Activated gamma-delta T cell (primary cell): ENCODE measurements at regions not wholly inside any gene's neighbourhood (a gene's known extent, or its start where the extent isn't known, plus 50 kb on each side); places are given as distances from the start of the nearest gene placed in this dataset.

ENCODE experiments used
- DNase-seq: peaks from one replicate; lab custom pipeline; 2025; lab: John Stamatoyannopoulos, UW

DNA sequence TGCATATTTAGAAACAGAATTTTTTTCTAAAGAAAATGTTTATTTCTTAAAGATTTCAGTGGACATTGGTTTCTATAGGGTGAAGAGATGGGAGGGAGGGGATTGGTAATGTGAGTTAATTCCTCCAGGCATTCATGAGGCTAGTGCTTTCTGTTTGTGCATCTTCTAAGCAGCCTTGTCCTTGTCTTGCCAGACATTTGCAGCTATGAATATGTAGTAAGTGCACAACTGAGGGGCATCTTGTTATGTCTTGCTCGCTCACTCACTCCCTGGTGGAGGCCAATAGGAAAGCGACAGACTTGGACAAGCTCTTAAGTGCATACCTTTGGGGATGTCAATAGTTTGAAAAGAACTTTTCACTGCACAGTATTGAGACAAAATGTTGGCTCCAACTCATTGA is 92.5 kb upstream of the ATP10A start:
- DNase-seq, result no peak

- no peak for DNase-seq
Observed at GRCh38 chr15:25954398-25954797, 91.3 kb upstream of the ATP10A start.

DNA sequence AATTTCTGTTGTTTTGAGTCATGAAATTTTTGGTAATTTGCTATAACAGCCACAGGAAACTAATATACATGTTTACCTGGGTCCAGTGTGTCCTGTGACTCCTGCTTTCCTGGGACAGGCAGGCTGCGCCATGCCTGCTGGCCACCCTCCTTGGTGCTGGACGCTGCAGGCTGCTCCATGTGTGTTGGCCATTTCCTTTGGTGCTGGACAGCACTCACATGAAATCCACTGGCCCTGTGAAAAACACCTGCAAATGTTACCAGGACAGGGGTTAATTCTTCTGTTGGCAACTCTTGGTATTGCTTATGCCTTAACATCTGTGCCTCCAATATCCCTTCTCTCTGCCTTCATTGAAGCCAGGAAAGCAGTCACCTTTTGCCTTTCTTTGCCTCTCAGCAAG is 86.9 kb upstream of the ATP10A start:
- DNase-seq, result no peak

DNA sequence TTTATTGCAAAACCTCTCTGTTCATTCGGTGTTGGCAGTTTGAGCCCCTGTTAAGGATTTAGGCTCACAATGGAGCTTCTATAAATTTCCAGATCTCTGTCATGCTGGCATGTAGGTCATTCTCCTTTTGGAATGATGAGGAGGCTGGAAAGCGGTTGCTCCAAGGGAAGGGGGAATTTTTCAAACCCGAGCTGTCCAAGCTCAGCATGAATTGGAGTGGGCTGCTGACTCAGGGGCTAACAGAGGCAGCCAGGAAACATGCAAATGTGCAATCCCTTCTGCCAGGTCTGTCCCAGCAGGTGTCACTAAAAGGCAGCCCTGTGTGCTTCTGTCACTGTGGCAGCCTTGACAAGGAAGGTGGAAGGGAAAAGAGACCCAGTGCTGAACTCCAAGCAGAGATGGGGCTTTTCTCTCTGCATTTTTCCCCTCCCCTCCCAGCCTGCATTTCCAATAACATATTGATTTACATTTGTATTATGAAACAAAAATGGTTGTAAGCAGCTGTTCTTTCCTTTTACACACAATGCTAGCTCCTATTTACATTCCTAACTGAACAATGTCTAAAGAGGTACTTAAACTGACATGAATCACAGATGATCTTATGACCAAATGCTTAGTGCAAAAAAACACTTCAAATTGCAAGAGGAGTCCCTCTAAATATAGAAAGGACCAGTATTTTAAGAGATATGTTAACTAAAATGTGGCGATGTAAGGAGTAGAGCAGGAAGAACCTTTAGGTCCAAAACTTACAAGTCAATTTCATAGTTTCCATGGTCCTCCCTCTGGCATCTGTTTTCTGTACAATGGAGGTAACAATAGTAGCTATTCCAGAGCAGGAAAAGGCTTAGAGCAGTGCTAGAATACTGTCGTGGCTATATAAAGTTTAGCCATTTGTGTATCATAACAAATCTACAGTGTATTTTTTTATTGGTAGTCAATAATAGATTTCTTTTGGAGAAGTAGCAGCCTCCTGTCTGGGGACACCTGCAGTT is 84.5 kb upstream of the ATP10A start:
- no peak for DNase-seq

GRCh38 chr15:25946241-25946805 is 83.2 kb upstream of the ATP10A start:
- no peak for DNase-seq

DNA sequence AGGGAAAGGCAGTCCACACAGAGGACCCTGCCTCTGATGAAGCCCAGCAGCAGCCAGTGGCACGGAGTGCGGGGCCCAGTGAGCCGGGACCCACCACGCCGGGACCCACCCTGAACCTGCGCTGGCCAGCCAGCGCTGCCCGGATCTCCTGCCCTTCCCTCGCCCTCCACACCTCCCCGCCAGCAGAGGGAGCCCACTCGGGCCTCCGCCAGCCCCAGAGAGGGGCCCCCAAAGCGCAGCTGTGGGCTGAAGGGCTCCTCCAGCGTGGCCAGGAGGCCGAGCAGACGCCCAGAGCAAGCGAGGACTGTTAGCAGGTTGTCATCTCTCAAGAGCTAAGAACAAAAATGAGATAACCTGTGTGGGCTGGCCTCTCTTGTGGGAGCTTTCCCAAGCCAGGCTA is 81.3 kb upstream of the ATP10A start:
- DNase-seq, result no peak

DNA sequence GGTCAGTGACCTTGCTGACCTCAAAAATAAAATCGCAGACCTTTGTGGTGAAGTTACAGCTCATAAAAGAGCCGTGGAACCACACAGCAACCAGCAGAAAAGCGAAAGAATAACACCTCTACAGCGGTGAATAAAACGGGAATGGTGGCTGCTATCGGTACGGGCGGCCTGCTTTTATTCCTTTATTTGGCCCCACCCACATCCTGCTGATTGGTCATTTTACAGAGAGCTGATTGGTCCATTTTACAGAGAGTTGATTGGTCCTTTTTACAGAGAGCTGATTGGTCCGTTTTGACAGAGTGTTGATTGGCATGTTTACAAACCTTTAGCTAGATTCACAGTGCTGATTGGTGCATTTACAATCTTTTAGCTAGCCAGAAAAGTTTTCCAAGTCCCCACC is 80.7 kb upstream of the ATP10A start:
- no peak for DNase-seq

GRCh38 chr15:25939122-25939521 is 76.0 kb upstream of the ATP10A start:
- no peak for DNase-seq

GRCh38 chr15:25937796-25938195 is 74.7 kb upstream of the ATP10A start:
- DNase-seq, result no peak

- no peak for DNase-seq
Observed at GRCh38 chr15:25936004-25936403, 72.9 kb upstream of the ATP10A start.

- DNase-seq, result no peak
Observed at GRCh38 chr15:25933456-25934158, 70.5 kb upstream of the ATP10A start.

DNA sequence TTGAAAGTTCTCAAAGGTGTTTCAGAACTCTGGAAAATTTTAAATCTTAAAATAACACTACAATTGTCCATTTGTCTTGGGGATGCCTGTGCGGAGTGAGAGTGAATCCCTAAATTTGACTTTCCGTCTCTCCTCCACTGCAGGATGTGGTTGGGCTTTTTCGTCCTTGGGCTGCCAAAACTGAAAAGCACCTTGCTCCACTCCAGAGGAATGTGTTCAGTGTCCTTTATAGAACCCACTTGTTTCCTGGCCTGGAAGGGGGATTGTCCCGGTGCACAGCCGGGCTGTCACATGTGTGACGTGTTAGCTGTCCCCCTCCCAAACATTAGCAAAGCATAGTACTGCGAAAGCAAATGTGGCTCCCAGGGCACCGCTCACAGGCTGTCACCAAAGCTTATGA is 69.6 kb upstream of the ATP10A start:
- no peak for DNase-seq

DNA sequence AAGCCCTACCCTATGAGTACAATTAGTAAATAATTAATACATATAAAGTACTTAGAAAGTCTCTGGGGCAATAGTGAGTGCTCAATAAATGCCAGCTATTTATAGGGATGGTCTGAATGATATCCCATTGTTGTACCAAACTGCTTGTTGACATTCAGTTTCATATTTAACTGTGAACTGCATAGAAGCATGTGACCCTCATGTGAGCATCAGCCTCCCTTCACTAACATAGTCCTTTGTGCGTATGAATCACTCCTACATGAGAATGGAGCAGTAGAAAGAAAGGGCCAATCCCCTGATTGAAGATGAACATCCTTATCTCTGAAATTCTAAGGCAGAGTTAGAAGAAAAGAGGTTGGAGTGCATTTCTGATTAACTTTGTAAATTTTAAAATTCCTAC is 68.7 kb upstream of the ATP10A start:
- DNase-seq, result no peak

DNA sequence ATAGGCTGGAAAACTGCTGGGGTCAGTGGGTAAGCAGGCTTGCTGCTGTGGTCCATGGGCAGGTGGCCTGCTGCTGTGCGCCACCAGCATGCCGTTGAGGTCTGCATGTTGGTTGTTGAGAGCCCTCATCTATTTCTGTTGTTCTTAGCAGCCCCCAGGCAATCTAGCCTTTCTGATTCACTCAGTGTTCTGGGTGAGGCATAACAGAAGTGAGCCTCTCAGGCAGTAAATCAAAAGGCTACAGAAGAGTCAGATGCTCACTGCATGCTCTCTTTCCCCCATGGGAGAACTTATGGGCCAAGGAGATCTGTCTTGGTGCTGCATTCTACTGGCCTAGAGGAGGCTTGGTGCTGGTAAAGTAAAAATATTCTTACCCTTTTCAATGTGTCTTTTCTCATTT is 67.8 kb upstream of the ATP10A start:
- no peak for DNase-seq
